ENCODE measurements at regions not wholly inside any gene's neighbourhood (a gene's known extent, or its start where the extent isn't known, plus 50 kb on each side); places are given as distances from the start of the nearest gene placed in this dataset.

GRCh38 chr21:16072737-16073136, 343.0 kb downstream of the USP25 start:
- peak; percentile 89 for DNase-seq (ENCODE audit: low read depth)
- H3K4me3 ChIP-seq (ENCODE audit: low read length): peak overlapping the region; percentile 59
- H3K4me1 ChIP-seq (ENCODE audit: control insufficient read depth, insufficient read depth, low read length): peaks cover 10% of the 10 kb centered on the region
- no peaks in the 10 kb centered on the region for H3K9me3 ChIP-seq (ENCODE audit: control insufficient read depth, low read length)
- H3K36me3 ChIP-seq (ENCODE audit: control insufficient read depth, insufficient read depth, low read length, severe bottlenecking): no peaks in the 10 kb centered on the region
- no peaks in the 10 kb centered on the region for H3K27me3 ChIP-seq (replicated peaks; ENCODE audit: control insufficient read depth, insufficient read depth, low read length)
- no peak overlapping the region for H3K9ac ChIP-seq (ENCODE audit: low read length)

- no peaks in the 10 kb centered on the region for H3K9me3 ChIP-seq (ENCODE audit: control insufficient read depth, low read length)
- H3K4me1 ChIP-seq (ENCODE audit: control insufficient read depth, insufficient read depth, low read length): peaks cover 10% of the 10 kb centered on the region
- DNase-seq (ENCODE audit: low read depth): no peak
- H3K27me3 ChIP-seq (replicated peaks; ENCODE audit: control insufficient read depth, insufficient read depth, low read length): no peaks in the 10 kb centered on the region
- H3K4me3 ChIP-seq (ENCODE audit: low read length): no peak overlapping the region
- H3K36me3 ChIP-seq (ENCODE audit: control insufficient read depth, insufficient read depth, low read length, severe bottlenecking): no peaks in the 10 kb centered on the region
- H3K9ac ChIP-seq (ENCODE audit: low read length): no peak overlapping the region
These were observed 343.8 kb downstream of the USP25 start for GRCh38 chr21:16073586-16073985.

- no peak for DNase-seq (ENCODE audit: low read depth)
- H3K9me3 ChIP-seq (ENCODE audit: control insufficient read depth, low read length): no peaks in the 10 kb centered on the region
- no peak overlapping the region for H3K9ac ChIP-seq (ENCODE audit: low read length)
- H3K36me3 ChIP-seq (ENCODE audit: control insufficient read depth, insufficient read depth, low read length, severe bottlenecking): no peaks in the 10 kb centered on the region
- peaks cover 17% of the 10 kb centered on the region for H3K4me1 ChIP-seq (ENCODE audit: control insufficient read depth, insufficient read depth, low read length)
- H3K4me3 ChIP-seq (ENCODE audit: low read length): no peak overlapping the region
- no peaks in the 10 kb centered on the region for H3K27me3 ChIP-seq (replicated peaks; ENCODE audit: control insufficient read depth, insufficient read depth, low read length)
These were observed 345.2 kb downstream of the USP25 start for GRCh38 chr21:16074950-16075489.

- no peak overlapping the region for H3K4me3 ChIP-seq (ENCODE audit: low read length)
- H3K27me3 ChIP-seq (replicated peaks; ENCODE audit: control insufficient read depth, insufficient read depth, low read length): no peaks in the 10 kb centered on the region
- no peaks in the 10 kb centered on the region for H3K36me3 ChIP-seq (ENCODE audit: control insufficient read depth, insufficient read depth, low read length, severe bottlenecking)
- no peak for DNase-seq (ENCODE audit: low read depth)
- H3K9ac ChIP-seq (ENCODE audit: low read length): no peak overlapping the region
- no peaks in the 10 kb centered on the region for H3K9me3 ChIP-seq (ENCODE audit: control insufficient read depth, low read length)
- H3K4me1 ChIP-seq (ENCODE audit: control insufficient read depth, insufficient read depth, low read length): peaks cover 19% of the 10 kb centered on the region
These were observed 346.0 kb downstream of the USP25 start for GRCh38 chr21:16075649-16076282.

- H3K9ac ChIP-seq (ENCODE audit: low read length): no peak overlapping the region
- no peaks in the 10 kb centered on the region for H3K27me3 ChIP-seq (replicated peaks; ENCODE audit: control insufficient read depth, insufficient read depth, low read length)
- no peaks in the 10 kb centered on the region for H3K9me3 ChIP-seq (ENCODE audit: control insufficient read depth, low read length)
- no peaks in the 10 kb centered on the region for H3K36me3 ChIP-seq (ENCODE audit: control insufficient read depth, insufficient read depth, low read length, severe bottlenecking)
- H3K4me3 ChIP-seq (ENCODE audit: low read length): no peak overlapping the region
- peaks cover 19% of the 10 kb centered on the region for H3K4me1 ChIP-seq (ENCODE audit: control insufficient read depth, insufficient read depth, low read length)
- no peak for DNase-seq (ENCODE audit: low read depth)
These were observed 346.7 kb downstream of the USP25 start for GRCh38 chr21:16076465-16076864.

GRCh38 chr21:16078382-16078781, 348.6 kb downstream of the USP25 start:
- peaks cover 12% of the 10 kb centered on the region for H3K4me1 ChIP-seq (ENCODE audit: control insufficient read depth, insufficient read depth, low read length)
- no peak overlapping the region for H3K9ac ChIP-seq (ENCODE audit: low read length)
- no peak overlapping the region for H3K4me3 ChIP-seq (ENCODE audit: low read length)
- no peaks in the 10 kb centered on the region for H3K27me3 ChIP-seq (replicated peaks; ENCODE audit: control insufficient read depth, insufficient read depth, low read length)
- no peak for DNase-seq (ENCODE audit: low read depth)
- no peaks in the 10 kb centered on the region for H3K36me3 ChIP-seq (ENCODE audit: control insufficient read depth, insufficient read depth, low read length, severe bottlenecking)
- H3K9me3 ChIP-seq (ENCODE audit: control insufficient read depth, low read length): no peaks in the 10 kb centered on the region

- DNase-seq (ENCODE audit: low read depth): peak; percentile 76
- Histone ChIP-seq H3K9ac (ENCODE audit: low read length) (no peak overlapping the region), H3K9me3 (ENCODE audit: control insufficient read depth, low read length) (no peaks in the 10 kb centered on the region), H3K4me1 (ENCODE audit: control insufficient read depth, insufficient read depth, low read length) (peaks cover 14% of the 10 kb centered on the region), H3K4me3 (ENCODE audit: low read length) (no peak overlapping the region), H3K27me3 (replicated peaks; ENCODE audit: control insufficient read depth, insufficient read depth, low read length) (no peaks in the 10 kb centered on the region), H3K36me3 (ENCODE audit: control insufficient read depth, insufficient read depth, low read length, severe bottlenecking) (no peaks in the 10 kb centered on the region)
These were observed 350.0 kb downstream of the USP25 start for GRCh38 chr21:16079830-16080229.

- no peak overlapping the region for H3K4me3 ChIP-seq (ENCODE audit: low read length)
- no peaks in the 10 kb centered on the region for H3K9me3 ChIP-seq (ENCODE audit: control insufficient read depth, low read length)
- no peaks in the 10 kb centered on the region for H3K27me3 ChIP-seq (replicated peaks; ENCODE audit: control insufficient read depth, insufficient read depth, low read length)
- no peaks in the 10 kb centered on the region for H3K36me3 ChIP-seq (ENCODE audit: control insufficient read depth, insufficient read depth, low read length, severe bottlenecking)
- DNase-seq (ENCODE audit: low read depth): no peak
- peaks cover 26% of the 10 kb centered on the region for H3K4me1 ChIP-seq (ENCODE audit: control insufficient read depth, insufficient read depth, low read length)
- no peak overlapping the region for H3K9ac ChIP-seq (ENCODE audit: low read length)
These were observed 351.5 kb downstream of the USP25 start for GRCh38 chr21:16081304-16081703.

- Histone ChIP-seq H3K4me1 (ENCODE audit: control insufficient read depth, insufficient read depth, low read length) (peaks cover 26% of the 10 kb centered on the region), H3K27me3 (replicated peaks; ENCODE audit: control insufficient read depth, insufficient read depth, low read length) (no peaks in the 10 kb centered on the region), H3K9ac (ENCODE audit: low read length) (peak overlapping the region; percentile 69), H3K4me3 (ENCODE audit: low read length) (peak overlapping the region; percentile 42), H3K36me3 (ENCODE audit: control insufficient read depth, insufficient read depth, low read length, severe bottlenecking) (no peaks in the 10 kb centered on the region), H3K9me3 (ENCODE audit: control insufficient read depth, low read length) (no peaks in the 10 kb centered on the region)
- DNase-seq (ENCODE audit: low read depth): peak; percentile 88
These were observed 352.4 kb downstream of the USP25 start for GRCh38 chr21:16082038-16082816.

GRCh38 chr21:16084776-16085364, 355.1 kb downstream of the USP25 start:
- Histone ChIP-seq H3K4me1 (ENCODE audit: control insufficient read depth, insufficient read depth, low read length) (peaks cover 21% of the 10 kb centered on the region), H3K9me3 (ENCODE audit: control insufficient read depth, low read length) (no peaks in the 10 kb centered on the region), H3K9ac (ENCODE audit: low read length) (peak overlapping the region; percentile 47), H3K4me3 (ENCODE audit: low read length) (peak overlapping the region; percentile 51), H3K36me3 (ENCODE audit: control insufficient read depth, insufficient read depth, low read length, severe bottlenecking) (no peaks in the 10 kb centered on the region), H3K27me3 (replicated peaks; ENCODE audit: control insufficient read depth, insufficient read depth, low read length) (no peaks in the 10 kb centered on the region)
- DNase-seq (ENCODE audit: low read depth): peak; percentile 67

GRCh38 chr21:16085421-16085820, 355.6 kb downstream of the USP25 start:
- no peaks in the 10 kb centered on the region for H3K27me3 ChIP-seq (replicated peaks; ENCODE audit: control insufficient read depth, insufficient read depth, low read length)
- peak overlapping the region; percentile 51 for H3K4me3 ChIP-seq (ENCODE audit: low read length)
- H3K9ac ChIP-seq (ENCODE audit: low read length): peak overlapping the region; percentile 47
- H3K4me1 ChIP-seq (ENCODE audit: control insufficient read depth, insufficient read depth, low read length): peaks cover 17% of the 10 kb centered on the region
- no peaks in the 10 kb centered on the region for H3K9me3 ChIP-seq (ENCODE audit: control insufficient read depth, low read length)
- no peaks in the 10 kb centered on the region for H3K36me3 ChIP-seq (ENCODE audit: control insufficient read depth, insufficient read depth, low read length, severe bottlenecking)
- peak; percentile 9 for DNase-seq (ENCODE audit: low read depth)
